ENCODE measurements at regions not wholly inside any gene's neighbourhood (a gene's known extent, or its start where the extent isn't known, plus 50 kb on each side); places are given as distances from the start of the nearest gene placed in this dataset.

GRCh38 chr15:31567861-31568260 is 241.2 kb downstream of the KLF13 start:
- TF ChIP-seq POLR2AphosphoS5 (IDR thresholded peaks at IDR 0.05; ENCODE audit: low read depth, low read length) (no peak), TAF1 (IDR thresholded peaks at IDR 0.05; ENCODE audit: borderline replicate concordance, insufficient read depth, low read length) (no peak), SIN3A (IDR thresholded peaks at IDR 0.05; ENCODE audit: borderline replicate concordance, insufficient read depth, low read length) (no peak)
- TF ChIP-seq, protein P1, sequence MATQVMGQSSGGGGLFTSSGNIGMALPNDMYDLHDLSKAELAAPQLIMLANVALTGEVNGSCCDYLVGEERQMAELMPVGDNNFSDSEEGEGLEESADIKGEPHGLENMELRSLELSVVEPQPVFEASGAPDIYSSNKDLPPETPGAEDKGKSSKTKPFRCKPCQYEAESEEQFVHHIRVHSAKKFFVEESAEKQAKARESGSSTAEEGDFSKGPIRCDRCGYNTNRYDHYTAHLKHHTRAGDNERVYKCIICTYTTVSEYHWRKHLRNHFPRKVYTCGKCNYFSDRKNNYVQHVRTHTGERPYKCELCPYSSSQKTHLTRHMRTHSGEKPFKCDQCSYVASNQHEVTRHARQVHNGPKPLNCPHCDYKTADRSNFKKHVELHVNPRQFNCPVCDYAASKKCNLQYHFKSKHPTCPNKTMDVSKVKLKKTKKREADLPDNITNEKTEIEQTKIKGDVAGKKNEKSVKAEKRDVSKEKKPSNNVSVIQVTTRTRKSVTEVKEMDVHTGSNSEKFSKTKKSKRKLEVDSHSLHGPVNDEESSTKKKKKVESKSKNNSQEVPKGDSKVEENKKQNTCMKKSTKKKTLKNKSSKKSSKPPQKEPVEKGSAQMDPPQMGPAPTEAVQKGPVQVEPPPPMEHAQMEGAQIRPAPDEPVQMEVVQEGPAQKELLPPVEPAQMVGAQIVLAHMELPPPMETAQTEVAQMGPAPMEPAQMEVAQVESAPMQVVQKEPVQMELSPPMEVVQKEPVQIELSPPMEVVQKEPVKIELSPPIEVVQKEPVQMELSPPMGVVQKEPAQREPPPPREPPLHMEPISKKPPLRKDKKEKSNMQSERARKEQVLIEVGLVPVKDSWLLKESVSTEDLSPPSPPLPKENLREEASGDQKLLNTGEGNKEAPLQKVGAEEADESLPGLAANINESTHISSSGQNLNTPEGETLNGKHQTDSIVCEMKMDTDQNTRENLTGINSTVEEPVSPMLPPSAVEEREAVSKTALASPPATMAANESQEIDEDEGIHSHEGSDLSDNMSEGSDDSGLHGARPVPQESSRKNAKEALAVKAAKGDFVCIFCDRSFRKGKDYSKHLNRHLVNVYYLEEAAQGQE (IDR thresholded peaks at IDR 0.05; ENCODE audit: insufficient read depth in 1 of 2, low read depth in 2 of 2, low read length in 2 of 2), result no peak

All from PFSK-1 (cell line).